ENCODE measurements at regions not wholly inside any gene's neighbourhood (a gene's known extent, or its start where the extent isn't known, plus 50 kb on each side); places are given as distances from the start of the nearest gene placed in this dataset.

DNA sequence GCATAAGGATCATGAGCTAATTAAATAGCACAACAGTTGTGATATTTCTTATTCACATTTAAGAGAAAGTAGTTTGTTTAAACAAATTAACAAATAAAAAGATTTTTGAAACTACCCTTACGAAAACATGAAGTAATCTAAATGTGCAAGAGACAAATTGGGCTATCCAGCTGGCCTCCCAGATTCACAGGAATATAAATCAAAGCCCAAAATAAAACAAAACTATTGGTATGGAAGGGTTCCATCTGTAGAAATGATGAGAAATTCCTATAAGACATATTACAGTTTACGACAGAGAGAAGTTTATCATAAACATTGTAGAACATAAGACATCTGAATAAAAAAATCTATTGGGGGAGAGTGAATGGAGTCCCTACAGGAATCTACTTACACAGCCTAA lies 1125.1 kb downstream of the TDRD15 start:
- TF ChIP-seq, protein P1, sequence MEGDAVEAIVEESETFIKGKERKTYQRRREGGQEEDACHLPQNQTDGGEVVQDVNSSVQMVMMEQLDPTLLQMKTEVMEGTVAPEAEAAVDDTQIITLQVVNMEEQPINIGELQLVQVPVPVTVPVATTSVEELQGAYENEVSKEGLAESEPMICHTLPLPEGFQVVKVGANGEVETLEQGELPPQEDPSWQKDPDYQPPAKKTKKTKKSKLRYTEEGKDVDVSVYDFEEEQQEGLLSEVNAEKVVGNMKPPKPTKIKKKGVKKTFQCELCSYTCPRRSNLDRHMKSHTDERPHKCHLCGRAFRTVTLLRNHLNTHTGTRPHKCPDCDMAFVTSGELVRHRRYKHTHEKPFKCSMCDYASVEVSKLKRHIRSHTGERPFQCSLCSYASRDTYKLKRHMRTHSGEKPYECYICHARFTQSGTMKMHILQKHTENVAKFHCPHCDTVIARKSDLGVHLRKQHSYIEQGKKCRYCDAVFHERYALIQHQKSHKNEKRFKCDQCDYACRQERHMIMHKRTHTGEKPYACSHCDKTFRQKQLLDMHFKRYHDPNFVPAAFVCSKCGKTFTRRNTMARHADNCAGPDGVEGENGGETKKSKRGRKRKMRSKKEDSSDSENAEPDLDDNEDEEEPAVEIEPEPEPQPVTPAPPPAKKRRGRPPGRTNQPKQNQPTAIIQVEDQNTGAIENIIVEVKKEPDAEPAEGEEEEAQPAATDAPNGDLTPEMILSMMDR (IDR thresholded peaks at IDR 0.05; ENCODE audit: insufficient read depth, low read length, poor library complexity, severe bottlenecking) = no peak
- TF ChIP-seq EZH2phosphoT487 (conservative IDR thresholded peaks at IDR 0.05; ENCODE audit: low read length) = no peak
